COLO829 (cell line): ENCODE measurements at regions not wholly inside any gene's neighbourhood (a gene's known extent, or its start where the extent isn't known, plus 50 kb on each side); places are given as distances from the start of the nearest gene placed in this dataset.

ENCODE experiments used
- DNase-seq: peaks from one replicate; pipeline ENCODE4 v3.0.0; 2012; ENCODE audit warnings: low spot score

DNA sequence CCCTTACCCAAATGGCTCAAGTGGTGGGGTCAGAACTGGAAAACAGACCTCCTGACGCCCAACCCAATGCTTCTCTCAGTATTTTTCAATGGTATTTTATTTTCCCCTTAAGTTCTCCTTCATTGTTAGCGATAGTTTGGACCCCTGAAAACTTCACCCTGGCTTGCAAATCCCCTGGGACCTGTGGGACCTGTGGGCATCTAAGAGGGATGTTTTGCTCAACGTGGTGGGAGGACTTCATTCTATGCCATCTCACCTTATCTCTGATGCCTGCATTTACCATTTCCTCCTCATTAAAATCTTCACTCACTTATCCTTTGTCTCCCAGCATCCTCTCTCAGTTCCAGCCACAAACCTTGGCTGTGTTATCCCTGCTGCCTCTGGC lies 59.4 kb upstream of the GZMB start:
- no peak for DNase-seq

DNA sequence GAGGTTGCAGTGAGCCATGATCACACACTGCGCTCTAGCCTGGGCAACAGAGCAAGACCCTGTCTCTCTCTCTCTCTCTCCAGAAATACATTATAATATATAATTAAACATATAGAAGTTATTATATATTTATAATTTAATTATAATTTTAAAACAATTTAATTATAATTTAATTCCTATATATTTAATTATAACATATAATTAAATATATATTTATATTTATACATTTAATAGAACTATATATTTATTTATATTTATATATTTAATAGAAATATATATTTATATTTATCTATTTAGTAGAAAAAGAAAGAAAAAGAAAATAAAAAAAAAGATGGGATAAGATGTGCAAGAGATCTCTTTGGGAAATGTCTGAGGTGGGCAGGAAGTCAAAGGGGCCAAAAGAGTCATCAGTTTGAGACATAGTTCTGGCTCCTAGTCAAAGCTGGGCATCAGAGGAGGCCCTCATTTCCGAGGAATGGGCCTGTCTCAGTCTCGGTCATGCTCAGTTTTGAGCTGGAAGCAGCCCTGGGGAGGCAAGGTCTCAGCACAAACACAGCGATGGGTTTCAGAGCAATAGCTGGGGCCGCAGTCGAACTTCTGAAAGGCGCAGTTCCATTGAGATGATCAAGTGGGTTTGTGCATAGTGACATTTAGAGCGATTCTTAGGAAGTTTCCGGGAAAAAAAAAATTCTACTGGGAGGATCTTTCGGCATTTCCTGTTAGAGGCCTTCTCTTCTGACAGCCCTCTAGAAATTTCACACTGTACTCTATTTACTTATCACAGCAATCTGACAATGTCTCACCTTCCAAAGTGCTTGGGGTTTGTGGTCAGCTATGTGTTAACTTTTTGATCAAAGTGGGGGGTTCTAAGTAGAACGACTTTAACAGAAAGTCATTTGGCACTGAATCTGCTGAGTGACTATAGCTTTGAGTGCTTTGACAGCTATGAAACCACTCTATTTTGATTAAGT lies 58.7 kb upstream of the GZMB start:
- no peak for DNase-seq

- no peak for DNase-seq
Observed at GRCh38 chr14:24690492-24690891, 56.5 kb upstream of the GZMB start.

- no peak for DNase-seq
Observed at GRCh38 chr14:24688030-24688658, 54.2 kb upstream of the GZMB start.
